ENCODE measurements at regions not wholly inside any gene's neighbourhood (a gene's known extent, or its start where the extent isn't known, plus 50 kb on each side); places are given as distances from the start of the nearest gene placed in this dataset.
A peak's percentile ranks its signal among the peaks of the same experiment; 100 is the strongest.

- no peak for TF ChIP-seq CTCF (IDR thresholded peaks at IDR 0.05; ENCODE audit: unreplicated experiment)
- H3K27me3 Mint-ChIP-seq (ENCODE audit: unreplicated experiment) = no peaks in the 10 kb centered on the region
- peaks cover 29% of the 10 kb centered on the region for H3K4me1 Mint-ChIP-seq (ENCODE audit: unreplicated experiment)
- no peak overlapping the region for H3K4me3 Mint-ChIP-seq (ENCODE audit: unreplicated experiment)
- no peaks in the 10 kb centered on the region for H3K9me3 Mint-ChIP-seq (ENCODE audit: unreplicated experiment)
- no peak for DNase-seq (ENCODE audit: low spot score)
- no peaks in the 10 kb centered on the region for H3K36me3 Mint-ChIP-seq (ENCODE audit: low read depth, unreplicated experiment)
- peak overlapping the region; percentile 58 for H3K27ac Mint-ChIP-seq (ENCODE audit: unreplicated experiment)
These were observed 297.6 kb upstream of the SKOR2 start for GRCh38 chr18:47549021-47549540.

GRCh38 chr18:47547539-47548202 is 296.2 kb upstream of the SKOR2 start:
- Mint-ChIP-seq H3K36me3 (ENCODE audit: low read depth, unreplicated experiment) (no peaks in the 10 kb centered on the region), H3K4me3 (ENCODE audit: unreplicated experiment) (no peak overlapping the region), H3K4me1 (ENCODE audit: unreplicated experiment) (peaks cover 29% of the 10 kb centered on the region), H3K27ac (ENCODE audit: unreplicated experiment) (no peak overlapping the region), H3K9me3 (ENCODE audit: unreplicated experiment) (no peaks in the 10 kb centered on the region), H3K27me3 (ENCODE audit: unreplicated experiment) (no peaks in the 10 kb centered on the region)
- no peak for TF ChIP-seq CTCF (IDR thresholded peaks at IDR 0.05; ENCODE audit: unreplicated experiment)
- DNase-seq (ENCODE audit: low spot score) = no peak

DNA sequence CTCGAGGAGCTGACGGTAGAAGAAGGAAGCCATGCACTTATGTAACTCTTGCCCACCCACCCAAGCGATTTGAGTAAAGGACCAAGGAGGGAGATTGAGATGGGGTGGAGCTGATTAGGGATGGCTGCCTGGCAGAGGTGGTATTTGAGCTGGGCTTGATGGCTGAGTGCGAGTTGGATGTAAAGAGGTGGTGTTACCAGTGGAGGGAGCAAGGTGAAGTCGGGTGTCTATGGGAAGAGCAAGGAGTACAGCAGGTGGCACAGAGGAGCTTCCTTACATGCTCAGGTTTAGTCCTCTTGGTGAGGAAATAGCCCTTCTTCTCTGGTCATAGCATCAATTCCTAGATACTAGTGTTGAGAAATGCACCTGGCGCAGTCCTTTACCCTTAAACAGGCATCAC is 294.2 kb upstream of the SKOR2 start:
- peaks cover 24% of the 10 kb centered on the region for H3K4me1 Mint-ChIP-seq (ENCODE audit: unreplicated experiment)
- no peaks in the 10 kb centered on the region for H3K9me3 Mint-ChIP-seq (ENCODE audit: unreplicated experiment)
- TF ChIP-seq CTCF (IDR thresholded peaks at IDR 0.05; ENCODE audit: unreplicated experiment) = no peak
- no peak for DNase-seq (ENCODE audit: low spot score)
- no peaks in the 10 kb centered on the region for H3K27me3 Mint-ChIP-seq (ENCODE audit: unreplicated experiment)
- no peaks in the 10 kb centered on the region for H3K36me3 Mint-ChIP-seq (ENCODE audit: low read depth, unreplicated experiment)
- no peak overlapping the region for H3K27ac Mint-ChIP-seq (ENCODE audit: unreplicated experiment)
- H3K4me3 Mint-ChIP-seq (ENCODE audit: unreplicated experiment) = no peak overlapping the region

DNA sequence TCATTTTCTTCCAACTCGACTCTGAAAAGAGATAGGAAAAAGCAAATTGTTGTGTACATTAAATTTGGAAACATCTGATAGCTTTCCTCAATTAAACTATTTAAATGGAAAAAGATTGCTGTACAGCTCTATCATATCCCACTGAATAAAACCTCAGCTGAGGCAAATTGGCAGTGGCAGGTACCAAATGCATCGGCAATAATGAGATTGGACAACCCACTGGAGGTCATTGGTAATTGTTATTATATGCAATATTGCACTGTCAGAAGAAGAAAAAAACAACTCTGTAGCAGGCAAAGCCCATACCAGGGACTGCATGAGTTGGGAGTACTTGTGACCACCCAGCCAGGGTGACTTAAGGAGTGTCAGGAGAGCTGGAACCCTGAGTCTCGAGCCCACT is 291.6 kb upstream of the SKOR2 start:
- DNase-seq (ENCODE audit: low spot score) = no peak
- Mint-ChIP-seq H3K27ac (ENCODE audit: unreplicated experiment) (no peak overlapping the region), H3K27me3 (ENCODE audit: unreplicated experiment) (no peaks in the 10 kb centered on the region), H3K9me3 (ENCODE audit: unreplicated experiment) (no peaks in the 10 kb centered on the region), H3K36me3 (ENCODE audit: low read depth, unreplicated experiment) (no peaks in the 10 kb centered on the region), H3K4me3 (ENCODE audit: unreplicated experiment) (no peak overlapping the region), H3K4me1 (ENCODE audit: unreplicated experiment) (peaks cover 16% of the 10 kb centered on the region)
- TF ChIP-seq CTCF (IDR thresholded peaks at IDR 0.05; ENCODE audit: unreplicated experiment) = no peak

GRCh38 chr18:47542551-47542950 is 291.1 kb upstream of the SKOR2 start:
- no peak overlapping the region for H3K27ac Mint-ChIP-seq (ENCODE audit: unreplicated experiment)
- no peak overlapping the region for H3K4me3 Mint-ChIP-seq (ENCODE audit: unreplicated experiment)
- no peak for DNase-seq (ENCODE audit: low spot score)
- no peaks in the 10 kb centered on the region for H3K27me3 Mint-ChIP-seq (ENCODE audit: unreplicated experiment)
- H3K4me1 Mint-ChIP-seq (ENCODE audit: unreplicated experiment) = peaks cover 13% of the 10 kb centered on the region
- H3K36me3 Mint-ChIP-seq (ENCODE audit: low read depth, unreplicated experiment) = no peaks in the 10 kb centered on the region
- TF ChIP-seq CTCF (IDR thresholded peaks at IDR 0.05; ENCODE audit: unreplicated experiment) = no peak
- H3K9me3 Mint-ChIP-seq (ENCODE audit: unreplicated experiment) = no peaks in the 10 kb centered on the region

All from endothelial cell (in vitro differentiated cells).